ENCODE measurements at regions not wholly inside any gene's neighbourhood (a gene's known extent, or its start where the extent isn't known, plus 50 kb on each side); places are given as distances from the start of the nearest gene placed in this dataset.

GRCh38 chr10:108749042-108749441 is 1174.3 kb downstream of the XPNPEP1 start:
- TF ChIP-seq CTCF (IDR thresholded peaks at IDR 0.05; ENCODE audit: low read depth, low read length, missing control alignments) = no peak
- no peak for DNase-seq (ENCODE audit: extremely low read depth, low read depth)
- H3K4me3 ChIP-seq (replicated peaks; ENCODE audit: low read depth, low read length) = no peak overlapping the region

- no peak overlapping the region for H3K4me3 ChIP-seq (replicated peaks; ENCODE audit: low read depth, low read length)
- TF ChIP-seq CTCF (IDR thresholded peaks at IDR 0.05; ENCODE audit: low read depth, low read length, missing control alignments) = no peak
- DNase-seq (ENCODE audit: extremely low read depth, low read depth) = no peak
Observed at GRCh38 chr10:108736111-108736510, 1187.2 kb downstream of the XPNPEP1 start.

- no peak for TF ChIP-seq CTCF (IDR thresholded peaks at IDR 0.05; ENCODE audit: low read depth, low read length, missing control alignments)
- peak; percentile 12 for DNase-seq (ENCODE audit: extremely low read depth, low read depth)
- H3K4me3 ChIP-seq (replicated peaks; ENCODE audit: low read depth, low read length) = no peak overlapping the region
Observed at GRCh38 chr10:108735380-108735779, 1187.9 kb downstream of the XPNPEP1 start.

GRCh38 chr10:108721874-108722273 is 1201.4 kb downstream of the XPNPEP1 start:
- H3K4me3 ChIP-seq (replicated peaks; ENCODE audit: low read depth, low read length) = no peak overlapping the region
- no peak for DNase-seq (ENCODE audit: extremely low read depth, low read depth)
- TF ChIP-seq CTCF (IDR thresholded peaks at IDR 0.05; ENCODE audit: low read depth, low read length, missing control alignments) = no peak

GRCh38 chr10:108716352-108716751 is 1207.0 kb downstream of the XPNPEP1 start:
- TF ChIP-seq CTCF (IDR thresholded peaks at IDR 0.05; ENCODE audit: low read depth, low read length, missing control alignments) = no peak
- no peak for DNase-seq (ENCODE audit: extremely low read depth, low read depth)
- H3K4me3 ChIP-seq (replicated peaks; ENCODE audit: low read depth, low read length) = no peak overlapping the region

- no peak for DNase-seq (ENCODE audit: extremely low read depth, low read depth)
- H3K4me3 ChIP-seq (replicated peaks; ENCODE audit: low read depth, low read length) = no peak overlapping the region
- no peak for TF ChIP-seq CTCF (IDR thresholded peaks at IDR 0.05; ENCODE audit: low read depth, low read length, missing control alignments)
Observed at GRCh38 chr10:108709927-108710722, 1213.2 kb downstream of the XPNPEP1 start.

- TF ChIP-seq CTCF (IDR thresholded peaks at IDR 0.05; ENCODE audit: low read depth, low read length, missing control alignments) = no peak
- no peak for DNase-seq (ENCODE audit: extremely low read depth, low read depth)
- H3K4me3 ChIP-seq (replicated peaks; ENCODE audit: low read depth, low read length) = no peak overlapping the region
Observed at GRCh38 chr10:108708363-108708762, 1214.9 kb downstream of the XPNPEP1 start.
